WTC11 (cell line): ENCODE measurements at regions not wholly inside any gene's neighbourhood (a gene's known extent, or its start where the extent isn't known, plus 50 kb on each side); places are given as distances from the start of the nearest gene placed in this dataset.

Experiments used
- ATAC-seq: fragments of 200-7000 bp; cut with Tn5 transposase; 2 replicates; pipeline ENCODE4 v1.10.0; 2021; ENCODE audit warnings: mild to moderate bottlenecking, moderate library complexity
- CTCF ChIA-PET: fragments of 300-600 bp; sonication (Branson Sonifier 250); formaldehyde crosslinking; loops from one replicate; lab custom pipeline; 2021; ENCODE audit warnings: antibody characterized with exemption; lab: Charles Lee
- POLR2A ChIA-PET: fragments of 350-600 bp; sonication (Branson Sonifier 250); formaldehyde crosslinking; loops from one replicate; lab custom pipeline; 2021; ENCODE audit warnings: antibody characterized with exemption; lab: Charles Lee
- DNase-seq: peaks from one replicate; pipeline ENCODE4 v3.0.0; 2021; ENCODE audit warnings: low spot score
- H3K27ac Mint-ChIP-seq: 2 replicates; pipeline ENCODE4 v1.8.0; 2021; ENCODE audit warnings: mixed read lengths
- H3K27me3 Mint-ChIP-seq: 2 replicates; pipeline ENCODE4 v1.8.0; 2021; ENCODE audit warnings: low read depth, mild to moderate bottlenecking, moderate library complexity, mixed read lengths
- H3K36me3 Mint-ChIP-seq: 2 replicates; pipeline ENCODE4 v1.8.0; 2021; ENCODE audit warnings: mixed read lengths
- H3K4me1 Mint-ChIP-seq: 2 replicates; pipeline ENCODE4 v1.8.0; 2022; ENCODE audit warnings: mixed read lengths
- H3K4me3 Mint-ChIP-seq: 2 replicates; pipeline ENCODE4 v1.8.0; 2021; ENCODE audit warnings: mild to moderate bottlenecking, moderate library complexity, mixed read lengths
- H3K9me3 Mint-ChIP-seq: 2 replicates; pipeline ENCODE4 v1.8.0; 2021; ENCODE audit warnings: mixed read lengths
- CBFB ChIP-seq: sonication (generic); formaldehyde crosslinking; IDR thresholded peaks from 2 replicates; pipeline ENCODE4 v1.8.1; 2022; ENCODE audit warnings: mild to moderate bottlenecking, low read depth, missing genetic modification reagents
- CREM ChIP-seq: sonication (generic); formaldehyde crosslinking; IDR thresholded peaks from 2 replicates; pipeline ENCODE4 v1.8.1; 2022; ENCODE audit warnings: mild to moderate bottlenecking, missing genetic modification reagents, moderate library complexity
- CTCF ChIP-seq: fragments of 200-600 bp; IDR thresholded peaks from 2 replicates; pipeline ENCODE4 v1.8.0; 2022; ENCODE audit warnings: antibody characterized with exemption
- IRF1 ChIP-seq: sonication (generic); formaldehyde crosslinking; IDR thresholded peaks from 2 replicates; pipeline ENCODE4 v1.8.0; 2023; ENCODE audit warnings: missing genetic modification reagents
- JUN ChIP-seq: sonication (generic); formaldehyde crosslinking; IDR thresholded peaks from 2 replicates; pipeline ENCODE4 v1.8.0; 2023; ENCODE audit warnings: mild to moderate bottlenecking, missing genetic modification reagents
- NFATC4 ChIP-seq: fragments of 250-450 bp; sonication (Bioruptor Pico); IDR thresholded peaks from 2 replicates; pipeline ENCODE4 v1.9.0; 2021; ENCODE audit warnings: mild to moderate bottlenecking
- NFE2L1 ChIP-seq: sonication (generic); formaldehyde crosslinking; IDR thresholded peaks from 2 replicates; pipeline ENCODE4 v1.8.1; 2023; ENCODE audit warnings: missing genetic modification reagents
- OVOL2 ChIP-seq: fragments of 250-450 bp; sonication (Bioruptor Pico); IDR thresholded peaks from 2 replicates; pipeline ENCODE4 v1.9.0; 2021; ENCODE audit warnings: mild to moderate bottlenecking, borderline replicate concordance
- ZNF317 ChIP-seq: sonication (generic); formaldehyde crosslinking; IDR thresholded peaks from 2 replicates; pipeline ENCODE4 v1.8.1; 2023; ENCODE audit warnings: low read depth, mild to moderate bottlenecking, moderate library complexity, missing genetic modification reagents, borderline replicate concordance
- ZNF396 ChIP-seq: fragments of 250-450 bp; sonication (Bioruptor Pico); IDR thresholded peaks from 2 replicates; pipeline ENCODE4 v1.8.0; 2021; ENCODE audit warnings: mild to moderate bottlenecking, moderate library complexity, borderline replicate concordance
- TF ChIP-seq, protein P1 (sequence below): sonication (generic); formaldehyde crosslinking; IDR thresholded peaks from 2 replicates; pipeline ENCODE4 v1.8.0; 2022; ENCODE audit warnings: mild to moderate bottlenecking, missing genetic modification reagents
- TF ChIP-seq, protein P2 (sequence below): sonication (generic); formaldehyde crosslinking; conservative IDR thresholded peaks from 2 replicates; pipeline ENCODE4 v1.8.1; 2023; ENCODE audit warnings: mild to moderate bottlenecking, low read depth, missing genetic modification reagents, moderate library complexity
- TF ChIP-seq, protein P3 (sequence below): sonication (generic); formaldehyde crosslinking; IDR thresholded peaks from 2 replicates; pipeline ENCODE4 v1.8.0; 2022; ENCODE audit warnings: mild to moderate bottlenecking, missing genetic modification reagents

- no peak for ATAC-seq
- H3K4me3 Mint-ChIP-seq: no peak overlapping the region
Observed at GRCh38 chr9:80964374-80964773, 725.0 kb downstream of the TLE1 start.

DNA sequence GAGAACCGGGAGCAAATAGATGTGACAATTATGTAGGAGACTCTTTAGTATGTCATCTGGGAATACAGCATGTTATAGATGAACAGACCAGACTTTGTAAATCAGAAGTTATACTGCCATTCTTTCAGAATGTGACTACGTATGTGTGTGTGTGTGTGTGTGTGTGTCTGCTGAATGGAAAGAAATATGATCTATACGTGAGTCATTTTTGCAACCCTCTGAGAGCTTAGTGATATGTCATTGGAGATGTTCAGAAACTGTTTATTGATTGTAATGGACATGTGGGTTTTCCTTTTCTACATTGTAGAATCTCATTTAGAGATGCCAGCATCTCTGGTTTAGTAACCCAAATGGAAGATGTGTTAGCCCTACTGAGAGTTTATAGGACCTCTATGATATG, 731.5 kb downstream of the TLE1 start:
- ATAC-seq (no peak), DNase-seq (no peak)
- H3K27me3 Mint-ChIP-seq: no peaks in the 10 kb centered on the region; the same call in 1 of the 2 replicates
- no peak overlapping the region for H3K4me3 Mint-ChIP-seq
- H3K4me1 Mint-ChIP-seq: no peaks in the 10 kb centered on the region
- TF ChIP-seq OVOL2 (CRISPR knock-in tag): no peak
- CTCF ChIA-PET: no interaction called here
- peaks cover 5% of the 10 kb centered on the region for H3K36me3 Mint-ChIP-seq
- H3K27ac Mint-ChIP-seq: no peak overlapping the region
- POLR2A ChIA-PET: no interaction called here
- H3K9me3 Mint-ChIP-seq: peaks cover 25% of the 10 kb centered on the region

More at GRCh38 chr9:80964374-80964773, 725.0 kb downstream of the TLE1 start:
- TF ChIP-seq NFATC4: no peak
- TF ChIP-seq, protein P1, sequence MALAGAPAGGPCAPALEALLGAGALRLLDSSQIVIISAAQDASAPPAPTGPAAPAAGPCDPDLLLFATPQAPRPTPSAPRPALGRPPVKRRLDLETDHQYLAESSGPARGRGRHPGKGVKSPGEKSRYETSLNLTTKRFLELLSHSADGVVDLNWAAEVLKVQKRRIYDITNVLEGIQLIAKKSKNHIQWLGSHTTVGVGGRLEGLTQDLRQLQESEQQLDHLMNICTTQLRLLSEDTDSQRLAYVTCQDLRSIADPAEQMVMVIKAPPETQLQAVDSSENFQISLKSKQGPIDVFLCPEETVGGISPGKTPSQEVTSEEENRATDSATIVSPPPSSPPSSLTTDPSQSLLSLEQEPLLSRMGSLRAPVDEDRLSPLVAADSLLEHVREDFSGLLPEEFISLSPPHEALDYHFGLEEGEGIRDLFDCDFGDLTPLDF (CRISPR knock-in tag): no peak
- no peak for TF ChIP-seq ZNF317
- TF ChIP-seq CBFB (CRISPR knock-in tag): no peak
- TF ChIP-seq, protein P2, sequence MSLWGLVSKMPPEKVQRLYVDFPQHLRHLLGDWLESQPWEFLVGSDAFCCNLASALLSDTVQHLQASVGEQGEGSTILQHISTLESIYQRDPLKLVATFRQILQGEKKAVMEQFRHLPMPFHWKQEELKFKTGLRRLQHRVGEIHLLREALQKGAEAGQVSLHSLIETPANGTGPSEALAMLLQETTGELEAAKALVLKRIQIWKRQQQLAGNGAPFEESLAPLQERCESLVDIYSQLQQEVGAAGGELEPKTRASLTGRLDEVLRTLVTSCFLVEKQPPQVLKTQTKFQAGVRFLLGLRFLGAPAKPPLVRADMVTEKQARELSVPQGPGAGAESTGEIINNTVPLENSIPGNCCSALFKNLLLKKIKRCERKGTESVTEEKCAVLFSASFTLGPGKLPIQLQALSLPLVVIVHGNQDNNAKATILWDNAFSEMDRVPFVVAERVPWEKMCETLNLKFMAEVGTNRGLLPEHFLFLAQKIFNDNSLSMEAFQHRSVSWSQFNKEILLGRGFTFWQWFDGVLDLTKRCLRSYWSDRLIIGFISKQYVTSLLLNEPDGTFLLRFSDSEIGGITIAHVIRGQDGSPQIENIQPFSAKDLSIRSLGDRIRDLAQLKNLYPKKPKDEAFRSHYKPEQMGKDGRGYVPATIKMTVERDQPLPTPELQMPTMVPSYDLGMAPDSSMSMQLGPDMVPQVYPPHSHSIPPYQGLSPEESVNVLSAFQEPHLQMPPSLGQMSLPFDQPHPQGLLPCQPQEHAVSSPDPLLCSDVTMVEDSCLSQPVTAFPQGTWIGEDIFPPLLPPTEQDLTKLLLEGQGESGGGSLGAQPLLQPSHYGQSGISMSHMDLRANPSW (CRISPR knock-in tag): no peak
- TF ChIP-seq, all 79 proteins: peak for 0
- CTCF ChIA-PET: no interaction called here
- no peak for DNase-seq
- H3K4me1 Mint-ChIP-seq: no peaks in the 10 kb centered on the region
- POLR2A ChIA-PET: no interaction called here
- no peaks in the 10 kb centered on the region; the same call in 1 of the 2 replicates for H3K27me3 Mint-ChIP-seq
- peaks cover 36% of the 10 kb centered on the region for H3K9me3 Mint-ChIP-seq
- no peak overlapping the region for H3K27ac Mint-ChIP-seq
- H3K36me3 Mint-ChIP-seq: peaks cover 11% of the 10 kb centered on the region

GRCh38 chr9:80954521-80954920, 734.8 kb downstream of the TLE1 start:
- ATAC-seq (no peak), DNase-seq (no peak)
- Mint-ChIP-seq H3K36me3 (no peaks in the 10 kb centered on the region), H3K9me3 (peaks cover 2% of the 10 kb centered on the region), H3K4me3 (no peak overlapping the region), H3K27me3 (no peaks in the 10 kb centered on the region), H3K27ac (no peak overlapping the region), H3K4me1 (no peaks in the 10 kb centered on the region)
- TF ChIP-seq IRF1 (CRISPR knock-in tag): no peak
- ChIA-PET POLR2A (interaction anchor here (0.7 kb wide), 1 partner anchor 669 kb away, joined by 3 read pairs; no protein-coding TSS in a partner anchor), CTCF (no interaction called here)

DNA sequence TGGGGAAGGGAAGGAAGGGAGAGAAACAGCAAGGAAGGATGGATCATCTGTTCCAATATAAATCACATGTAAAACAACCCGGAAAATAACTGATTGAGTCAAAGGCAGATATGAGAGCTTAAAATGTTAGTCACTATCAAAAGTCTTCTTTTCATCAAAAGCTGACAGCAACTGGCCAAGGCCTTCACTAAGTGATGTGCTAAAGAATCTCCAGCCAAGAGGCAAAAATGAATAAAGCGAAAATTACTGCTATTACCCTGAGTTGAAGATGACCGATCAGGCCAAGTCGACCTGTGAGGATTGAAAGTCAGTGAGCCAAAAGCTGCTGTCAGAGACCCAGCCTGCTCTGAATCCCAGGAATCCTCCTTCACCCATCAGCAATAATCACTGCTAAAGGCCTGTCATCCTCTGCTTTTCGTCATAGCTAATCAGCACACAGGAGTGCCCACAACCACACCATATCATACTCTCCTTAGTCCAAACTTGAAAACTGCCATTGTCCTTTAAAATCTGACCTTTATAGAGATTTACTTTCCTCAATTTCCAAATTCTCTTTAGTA, 736.9 kb downstream of the TLE1 start:
- no peak for TF ChIP-seq JUN (CRISPR knock-in tag)
- TF ChIP-seq CREM: no peak
- TF ChIP-seq, protein P3, sequence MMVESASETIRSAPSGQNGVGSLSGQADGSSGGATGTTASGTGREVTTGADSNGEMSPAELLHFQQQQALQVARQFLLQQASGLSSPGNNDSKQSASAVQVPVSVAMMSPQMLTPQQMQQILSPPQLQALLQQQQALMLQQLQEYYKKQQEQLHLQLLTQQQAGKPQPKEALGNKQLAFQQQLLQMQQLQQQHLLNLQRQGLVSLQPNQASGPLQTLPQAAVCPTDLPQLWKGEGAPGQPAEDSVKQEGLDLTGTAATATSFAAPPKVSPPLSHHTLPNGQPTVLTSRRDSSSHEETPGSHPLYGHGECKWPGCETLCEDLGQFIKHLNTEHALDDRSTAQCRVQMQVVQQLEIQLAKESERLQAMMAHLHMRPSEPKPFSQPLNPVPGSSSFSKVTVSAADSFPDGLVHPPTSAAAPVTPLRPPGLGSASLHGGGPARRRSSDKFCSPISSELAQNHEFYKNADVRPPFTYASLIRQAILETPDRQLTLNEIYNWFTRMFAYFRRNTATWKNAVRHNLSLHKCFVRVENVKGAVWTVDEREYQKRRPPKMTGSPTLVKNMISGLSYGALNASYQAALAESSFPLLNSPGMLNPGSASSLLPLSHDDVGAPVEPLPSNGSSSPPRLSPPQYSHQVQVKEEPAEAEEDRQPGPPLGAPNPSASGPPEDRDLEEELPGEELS (CRISPR knock-in tag): no peak
- TF ChIP-seq ZNF396 (CRISPR knock-in tag): no peak
- no peak for TF ChIP-seq CTCF
- TF ChIP-seq NFE2L1 (CRISPR knock-in tag): no peak
- H3K27ac Mint-ChIP-seq: no peak overlapping the region
- ATAC-seq (no peak; the same call in 1 of the 2 replicates), DNase-seq (no peak)
- no peak overlapping the region for H3K4me3 Mint-ChIP-seq
- no peaks in the 10 kb centered on the region for H3K27me3 Mint-ChIP-seq
- no peaks in the 10 kb centered on the region for H3K9me3 Mint-ChIP-seq
- H3K36me3 Mint-ChIP-seq: no peaks in the 10 kb centered on the region
- CTCF ChIA-PET: no interaction called here
- no peaks in the 10 kb centered on the region for H3K4me1 Mint-ChIP-seq
- POLR2A ChIA-PET: interaction anchor here (0.6 kb wide), 1 partner anchor 44 kb away, joined by 5 read pairs; no protein-coding TSS in a partner anchor
